ENCODE measurements at regions not wholly inside any gene's neighbourhood (a gene's known extent, or its start where the extent isn't known, plus 50 kb on each side); places are given as distances from the start of the nearest gene placed in this dataset.

DNA sequence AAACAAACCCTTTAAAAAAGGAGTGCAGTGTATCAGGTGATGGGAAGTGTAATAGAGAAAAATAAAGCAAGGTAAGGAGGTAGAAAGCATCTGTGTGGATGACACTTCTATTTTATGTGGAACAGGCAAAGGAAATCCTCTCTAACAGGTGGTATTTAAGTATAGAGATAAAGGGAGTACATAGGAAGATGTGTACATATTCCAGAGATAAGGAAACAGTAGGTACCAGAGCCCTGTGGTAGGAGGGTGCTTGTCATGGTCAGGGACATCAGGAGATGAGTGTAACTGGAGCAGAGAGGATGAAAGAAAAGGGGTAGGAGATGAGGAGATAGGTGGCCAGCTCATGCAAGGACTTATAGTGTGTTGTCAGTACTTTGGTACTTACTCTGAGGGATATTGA, 65.8 kb downstream of the CHST2 start:
- DNase-seq (ENCODE audit: low read depth): no peak
- TF ChIP-seq, protein P1, sequence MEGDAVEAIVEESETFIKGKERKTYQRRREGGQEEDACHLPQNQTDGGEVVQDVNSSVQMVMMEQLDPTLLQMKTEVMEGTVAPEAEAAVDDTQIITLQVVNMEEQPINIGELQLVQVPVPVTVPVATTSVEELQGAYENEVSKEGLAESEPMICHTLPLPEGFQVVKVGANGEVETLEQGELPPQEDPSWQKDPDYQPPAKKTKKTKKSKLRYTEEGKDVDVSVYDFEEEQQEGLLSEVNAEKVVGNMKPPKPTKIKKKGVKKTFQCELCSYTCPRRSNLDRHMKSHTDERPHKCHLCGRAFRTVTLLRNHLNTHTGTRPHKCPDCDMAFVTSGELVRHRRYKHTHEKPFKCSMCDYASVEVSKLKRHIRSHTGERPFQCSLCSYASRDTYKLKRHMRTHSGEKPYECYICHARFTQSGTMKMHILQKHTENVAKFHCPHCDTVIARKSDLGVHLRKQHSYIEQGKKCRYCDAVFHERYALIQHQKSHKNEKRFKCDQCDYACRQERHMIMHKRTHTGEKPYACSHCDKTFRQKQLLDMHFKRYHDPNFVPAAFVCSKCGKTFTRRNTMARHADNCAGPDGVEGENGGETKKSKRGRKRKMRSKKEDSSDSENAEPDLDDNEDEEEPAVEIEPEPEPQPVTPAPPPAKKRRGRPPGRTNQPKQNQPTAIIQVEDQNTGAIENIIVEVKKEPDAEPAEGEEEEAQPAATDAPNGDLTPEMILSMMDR (conservative IDR thresholded peaks at IDR 0.05; ENCODE audit: control insufficient read depth, insufficient read depth, low read depth, low read length): no peak

DNA sequence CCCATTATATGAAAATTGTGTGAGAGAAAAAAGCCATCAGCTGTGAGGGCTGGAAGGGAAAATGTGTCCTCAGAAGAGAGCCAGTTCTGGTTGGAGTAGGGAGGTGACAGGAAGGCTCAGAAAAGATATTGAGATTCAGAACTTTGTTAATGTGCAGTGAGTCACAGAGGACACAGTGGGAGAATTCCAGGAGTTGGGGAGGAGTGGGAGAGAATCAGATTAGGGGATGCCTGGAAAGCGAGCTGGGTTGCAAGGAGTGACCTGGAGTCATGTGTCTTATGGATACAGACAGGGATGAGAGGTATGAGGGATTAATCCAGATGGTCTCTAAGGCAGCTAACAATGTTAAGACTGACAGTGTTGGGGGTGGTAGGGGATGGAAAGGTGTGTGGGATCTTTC, 67.5 kb downstream of the CHST2 start:
- no peak for DNase-seq (ENCODE audit: low read depth)
- TF ChIP-seq, protein P1 (conservative IDR thresholded peaks at IDR 0.05; ENCODE audit: control insufficient read depth, insufficient read depth, low read depth, low read length): no peak
- no peak overlapping the region for H3K4me3 ChIP-seq (ENCODE audit: control insufficient read depth, low read depth, low read length)

More for the DNA sequence above, 65.8 kb downstream of the CHST2 start:
- H3K4me3 ChIP-seq (ENCODE audit: control insufficient read depth, low read depth, low read length): no peak overlapping the region

DNA sequence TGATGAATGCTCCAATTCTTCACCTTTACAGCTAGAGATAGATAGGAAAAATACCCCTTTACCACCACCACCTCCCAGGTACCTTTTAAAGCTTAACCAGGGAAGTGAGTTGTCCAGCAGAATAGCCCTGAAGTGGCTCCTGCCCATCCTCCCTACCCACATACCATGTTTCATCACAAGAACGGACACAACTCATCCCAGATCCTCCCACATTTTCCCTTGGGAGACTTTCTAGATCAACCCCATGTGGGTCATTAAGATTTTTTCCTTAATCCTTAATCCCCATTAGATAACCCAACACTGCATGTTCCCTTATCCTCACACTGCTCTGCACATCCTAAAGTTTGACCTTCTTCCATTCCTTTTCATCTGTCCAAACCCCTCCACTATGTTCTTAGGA, 69.3 kb downstream of the CHST2 start:
- peak; percentile 68 for DNase-seq (ENCODE audit: low read depth)
- TF ChIP-seq, protein P1 (conservative IDR thresholded peaks at IDR 0.05; ENCODE audit: control insufficient read depth, insufficient read depth, low read depth, low read length): no peak

DNA sequence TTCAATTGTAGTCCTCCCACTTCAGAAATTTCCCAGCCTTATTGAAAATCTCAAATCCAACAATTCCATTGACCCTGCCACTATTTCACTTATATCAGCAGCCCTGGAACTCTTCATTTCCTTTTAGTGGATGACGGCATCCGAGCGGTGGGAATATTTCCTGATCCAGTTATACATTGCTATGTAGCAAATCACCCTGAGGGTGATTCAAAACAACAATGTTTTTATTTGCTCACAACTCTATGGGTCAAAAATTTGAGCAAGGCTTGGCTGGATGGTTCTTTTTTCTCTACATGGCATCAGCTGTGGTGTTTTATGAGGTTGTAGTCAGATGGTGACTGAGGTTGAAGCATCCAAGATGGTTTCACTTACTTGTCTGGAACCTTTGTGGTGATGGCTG, 70.5 kb downstream of the CHST2 start:
- no peak overlapping the region for H3K4me3 ChIP-seq (ENCODE audit: control insufficient read depth, low read depth, low read length)
- no peak for DNase-seq (ENCODE audit: low read depth)
- TF ChIP-seq, protein P1 (conservative IDR thresholded peaks at IDR 0.05; ENCODE audit: control insufficient read depth, insufficient read depth, low read depth, low read length): no peak

More for the DNA sequence above, 69.3 kb downstream of the CHST2 start:
- H3K4me3 ChIP-seq (ENCODE audit: control insufficient read depth, low read depth, low read length): no peak overlapping the region

DNA sequence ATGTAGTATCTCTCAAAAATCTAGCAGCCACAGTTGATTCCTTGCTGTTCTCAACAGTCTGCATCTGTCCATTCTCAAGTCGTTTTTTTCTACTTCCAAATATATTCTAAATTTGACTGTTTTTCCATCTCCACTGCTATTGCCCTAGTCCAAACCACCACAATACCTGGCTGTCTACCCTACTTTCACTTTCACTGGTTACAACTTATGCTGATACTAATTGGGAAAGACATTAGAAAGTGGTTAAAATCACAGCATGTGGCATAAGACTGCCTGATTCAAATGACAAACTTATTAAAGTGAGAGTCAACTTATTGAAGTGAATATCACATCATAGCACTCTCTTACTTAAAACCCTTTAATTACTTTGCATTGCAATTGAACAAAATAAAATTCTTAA, 72.6 kb downstream of the CHST2 start:
- no peak for DNase-seq (ENCODE audit: low read depth)
- H3K4me3 ChIP-seq (ENCODE audit: control insufficient read depth, low read depth, low read length): no peak overlapping the region
- TF ChIP-seq, protein P1 (conservative IDR thresholded peaks at IDR 0.05; ENCODE audit: control insufficient read depth, insufficient read depth, low read depth, low read length): no peak

DNA sequence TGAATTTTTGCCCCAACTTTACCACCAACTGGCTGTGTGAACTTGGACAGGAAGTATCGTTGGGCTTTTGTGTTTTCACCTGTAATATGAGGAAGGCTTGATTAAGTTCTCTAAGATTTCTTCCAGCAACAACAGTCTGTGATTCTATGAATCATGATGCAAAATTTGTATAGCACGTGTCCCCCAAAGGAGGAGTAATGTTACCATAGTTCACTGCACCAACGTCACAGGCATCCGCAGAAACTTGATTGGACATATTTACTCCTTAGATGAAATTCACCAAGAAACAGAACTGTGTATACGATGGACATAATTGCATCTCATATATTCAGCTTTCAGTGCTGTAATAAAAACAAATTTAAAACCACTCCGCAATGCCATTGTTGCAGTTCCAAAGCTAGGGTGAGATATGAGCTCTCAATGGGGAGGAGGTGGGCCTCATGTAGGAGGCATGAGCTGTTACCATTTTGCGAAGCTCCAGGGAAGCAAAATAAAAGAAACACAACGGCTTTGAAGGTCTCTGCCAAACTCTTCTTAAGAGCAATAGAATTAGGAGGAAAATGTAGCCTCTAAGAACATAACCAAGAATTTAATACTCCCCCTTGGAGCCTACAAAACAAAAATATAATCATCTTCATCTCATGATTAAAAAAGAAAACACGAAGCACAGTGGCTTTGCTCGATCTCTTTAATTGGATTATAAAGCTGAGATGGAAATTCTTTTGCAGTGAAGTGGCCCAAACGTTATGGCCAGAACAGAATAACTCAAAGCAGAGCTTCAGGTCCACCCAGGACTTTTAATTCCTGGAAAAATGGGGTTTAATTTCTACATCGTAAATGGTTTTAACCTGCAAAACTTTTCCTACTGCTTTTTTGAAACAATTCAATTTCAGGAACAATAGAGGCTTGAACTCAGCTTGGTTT, 80.7 kb downstream of the CHST2 start:
- no peak overlapping the region for H3K4me3 ChIP-seq (ENCODE audit: control insufficient read depth, low read depth, low read length)
- peak; percentile 48 for DNase-seq (ENCODE audit: low read depth)
- TF ChIP-seq, protein P1 (conservative IDR thresholded peaks at IDR 0.05; ENCODE audit: control insufficient read depth, insufficient read depth, low read depth, low read length): no peak
